GM12872 (cell line): ENCODE measurements at regions not wholly inside any gene's neighbourhood (a gene's known extent, or its start where the extent isn't known, plus 50 kb on each side); places are given as distances from the start of the nearest gene placed in this dataset.

ENCODE experiments used
- TF ChIP-seq, protein P1 (sequence below): IDR thresholded peaks from 3 replicates; pipeline ENCODE4 v1.5.1; 2011; ENCODE audit warnings: low read depth, mild to moderate bottlenecking, low read length, moderate library complexity; ENCODE audit not compliant: insufficient read depth

GRCh38 chr11:42976636-42977217 is 335.1 kb upstream of the API5 start:
- TF ChIP-seq, protein P1, sequence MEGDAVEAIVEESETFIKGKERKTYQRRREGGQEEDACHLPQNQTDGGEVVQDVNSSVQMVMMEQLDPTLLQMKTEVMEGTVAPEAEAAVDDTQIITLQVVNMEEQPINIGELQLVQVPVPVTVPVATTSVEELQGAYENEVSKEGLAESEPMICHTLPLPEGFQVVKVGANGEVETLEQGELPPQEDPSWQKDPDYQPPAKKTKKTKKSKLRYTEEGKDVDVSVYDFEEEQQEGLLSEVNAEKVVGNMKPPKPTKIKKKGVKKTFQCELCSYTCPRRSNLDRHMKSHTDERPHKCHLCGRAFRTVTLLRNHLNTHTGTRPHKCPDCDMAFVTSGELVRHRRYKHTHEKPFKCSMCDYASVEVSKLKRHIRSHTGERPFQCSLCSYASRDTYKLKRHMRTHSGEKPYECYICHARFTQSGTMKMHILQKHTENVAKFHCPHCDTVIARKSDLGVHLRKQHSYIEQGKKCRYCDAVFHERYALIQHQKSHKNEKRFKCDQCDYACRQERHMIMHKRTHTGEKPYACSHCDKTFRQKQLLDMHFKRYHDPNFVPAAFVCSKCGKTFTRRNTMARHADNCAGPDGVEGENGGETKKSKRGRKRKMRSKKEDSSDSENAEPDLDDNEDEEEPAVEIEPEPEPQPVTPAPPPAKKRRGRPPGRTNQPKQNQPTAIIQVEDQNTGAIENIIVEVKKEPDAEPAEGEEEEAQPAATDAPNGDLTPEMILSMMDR, result no peak

GRCh38 chr11:42992594-42992993 is 319.2 kb upstream of the API5 start:
- TF ChIP-seq, protein P1, result no peak

GRCh38 chr11:42996421-42997307 is 315.1 kb upstream of the API5 start:
- TF ChIP-seq, protein P1, result no peak

GRCh38 chr11:43010042-43010441 is 301.8 kb upstream of the API5 start:
- TF ChIP-seq, protein P1, result no peak

GRCh38 chr11:43012606-43013005 is 299.2 kb upstream of the API5 start:
- TF ChIP-seq, protein P1, result no peak

- TF ChIP-seq, protein P1, result peak; percentile 62
Measured at GRCh38 chr11:43021466-43021865, 290.3 kb upstream of the API5 start.

- TF ChIP-seq, protein P1, result no peak
Measured at GRCh38 chr11:43034341-43034740, 277.5 kb upstream of the API5 start.
